Activated T-cell treated with anti-CD3 and anti-CD28 coated beads, Interleukin-2, amount 50 U/mL, for 72 hours (primary cell): ENCODE measurements at regions not wholly inside any gene's neighbourhood (a gene's known extent, or its start where the extent isn't known, plus 50 kb on each side); places are given as distances from the start of the nearest gene placed in this dataset.

ENCODE experiments used
- ATAC-seq, 2 donors: fragments of 150-1000 bp; cut with Tn5 transposase; replicated peaks in 1 of 2; 2 replicates each; pipeline ENCODE4 v1.10.0; 2021; ENCODE audit warnings: moderate library complexity in 2 of 2, mild to moderate bottlenecking in 1 of 2
- DNase-seq, 2 donors: peaks; one replicate each; pipeline ENCODE4 v3.0.0; 2021 to 2022; ENCODE audit warnings: mixed read lengths in 1 of 2
- H3K27ac Mint-ChIP-seq: one replicate; pipeline ENCODE4 v1.8.0; 2022; ENCODE audit warnings: mild to moderate bottlenecking, moderate library complexity, mixed read lengths
- H3K27me3 Mint-ChIP-seq: one replicate; pipeline ENCODE4 v1.8.0; 2022; ENCODE audit warnings: low read depth, mixed read lengths
- H3K36me3 Mint-ChIP-seq, 2 donors: one replicate each; pipeline ENCODE4 v1.8.0; 2022; ENCODE audit warnings: mixed read lengths in 2 of 2, mild to moderate bottlenecking in 1 of 2; ENCODE audit not compliant: insufficient read depth in 2 of 2
- H3K4me1 Mint-ChIP-seq: one replicate; pipeline ENCODE4 v1.8.0; 2022; ENCODE audit warnings: low read depth, mixed read lengths
- H3K4me3 Mint-ChIP-seq, 2 donors: one replicate each; pipeline ENCODE4 v1.8.0; 2022; ENCODE audit warnings: mild to moderate bottlenecking in 2 of 2, mixed read lengths in 2 of 2, moderate library complexity in 2 of 2
- H3K9me3 Mint-ChIP-seq, 2 donors: one replicate each; pipeline ENCODE4 v1.8.0; 2022; ENCODE audit warnings: mixed read lengths in 2 of 2

DNA sequence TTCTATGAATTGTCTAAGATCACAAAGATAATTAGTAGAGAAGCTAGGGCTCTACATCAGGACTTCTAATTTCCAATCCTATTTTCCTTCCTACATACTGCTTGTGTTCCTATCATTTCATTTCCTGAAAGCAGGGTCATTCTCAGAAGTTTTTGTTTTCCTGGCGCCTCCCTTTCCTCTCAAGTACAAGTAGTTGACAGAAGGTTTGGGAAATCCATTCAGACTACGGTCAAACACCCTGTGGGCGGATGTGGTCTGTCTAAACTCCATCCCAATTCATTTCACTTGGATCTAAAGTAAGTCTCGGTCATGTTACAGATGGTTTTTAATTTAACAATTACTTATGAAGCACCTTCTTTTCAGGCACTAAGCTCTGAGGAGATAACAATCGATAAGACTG lies 221.4 kb downstream of the MTERF1 start:
- peaks cover 5% of the 10 kb centered on the region for H3K27me3 Mint-ChIP-seq
- no peaks in the 10 kb centered on the region for H3K9me3 Mint-ChIP-seq
- H3K36me3 Mint-ChIP-seq = no peaks in the 10 kb centered on the region
- peak overlapping the region; percentile 1 for H3K27ac Mint-ChIP-seq
- H3K4me1 Mint-ChIP-seq = peaks cover 6% of the 10 kb centered on the region
- DNase-seq (no peak), ATAC-seq (no peak)
- H3K4me3 Mint-ChIP-seq = no peak overlapping the region

DNA sequence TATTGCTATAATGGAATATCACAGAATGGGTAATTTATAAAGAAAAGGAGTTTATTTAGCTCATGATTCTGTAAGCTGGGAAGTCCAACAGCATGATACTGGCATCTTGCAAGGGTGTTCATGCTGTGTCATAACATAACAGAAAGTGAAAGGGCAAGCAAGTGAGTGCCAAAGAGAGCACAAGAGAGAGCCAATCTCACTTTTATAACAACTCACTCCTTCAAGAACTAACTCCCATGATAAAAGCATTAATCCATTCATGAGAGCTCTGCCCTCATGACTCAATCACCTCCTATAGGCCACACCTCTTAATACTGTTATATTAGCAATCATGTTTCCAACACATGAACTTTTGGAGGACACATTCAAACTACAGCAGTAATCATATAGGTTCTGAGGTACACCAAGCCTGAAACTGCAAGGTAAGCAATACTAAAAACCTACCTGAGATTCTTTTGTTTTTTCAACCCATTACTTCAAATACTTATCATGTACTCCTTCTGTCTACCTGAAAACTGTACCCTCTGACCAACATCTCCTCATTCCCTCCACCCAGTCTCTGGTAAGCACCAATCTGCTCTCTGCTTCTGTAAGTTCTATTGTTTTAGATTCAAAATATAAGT lies 219.7 kb downstream of the MTERF1 start:
- DNase-seq = no peak
- H3K4me3 Mint-ChIP-seq = no peak overlapping the region
- no peaks in the 10 kb centered on the region for H3K36me3 Mint-ChIP-seq
- peaks cover 6% of the 10 kb centered on the region for H3K4me1 Mint-ChIP-seq
- no peaks in the 10 kb centered on the region for H3K9me3 Mint-ChIP-seq
- H3K27ac Mint-ChIP-seq = no peak overlapping the region
- no peaks in the 10 kb centered on the region for H3K27me3 Mint-ChIP-seq
- peak; percentile 48 to 60 for ATAC-seq

DNA sequence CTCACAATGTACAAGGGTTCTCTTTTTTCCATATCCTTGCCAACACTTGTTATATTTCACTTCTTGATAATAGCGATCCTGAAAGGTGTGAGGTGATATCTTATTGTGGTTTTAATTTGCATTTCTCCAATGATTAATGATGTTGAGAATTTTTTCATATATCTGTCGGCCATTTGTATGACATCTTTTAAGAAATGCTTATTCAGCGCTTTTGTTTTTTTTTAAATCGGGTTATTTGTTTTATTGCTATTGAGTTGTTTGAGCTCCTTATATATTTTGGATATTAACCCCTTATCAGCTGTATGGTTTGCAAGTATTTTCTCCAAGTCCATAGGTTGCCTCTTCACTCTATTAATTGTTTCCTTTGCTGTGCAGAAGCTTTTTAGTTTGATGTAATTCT lies 218.8 kb downstream of the MTERF1 start:
- H3K27me3 Mint-ChIP-seq = no peaks in the 10 kb centered on the region
- DNase-seq (no peak), ATAC-seq (no peak)
- H3K36me3 Mint-ChIP-seq = no peaks in the 10 kb centered on the region
- H3K27ac Mint-ChIP-seq = no peak overlapping the region
- H3K9me3 Mint-ChIP-seq = no peaks in the 10 kb centered on the region
- H3K4me1 Mint-ChIP-seq = peaks cover 6% of the 10 kb centered on the region
- H3K4me3 Mint-ChIP-seq = no peak overlapping the region

DNA sequence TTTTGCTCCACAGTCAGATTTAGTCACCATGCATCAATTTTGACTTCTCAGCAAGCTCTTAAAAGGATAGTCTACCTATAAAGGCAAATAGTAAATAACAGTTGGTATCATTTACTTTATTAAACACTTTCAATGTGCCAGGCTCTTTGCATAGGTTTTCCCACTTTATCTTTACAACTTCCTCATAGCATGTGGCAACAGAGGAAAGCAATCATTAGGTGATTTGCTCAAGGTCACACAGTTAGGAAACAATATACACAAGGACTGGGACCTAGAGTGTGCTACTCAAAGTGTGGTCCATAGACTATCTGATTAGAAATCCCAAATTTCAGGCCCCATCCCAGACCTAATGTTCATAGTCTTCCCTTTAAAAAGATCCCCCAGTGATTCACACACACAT lies 212.3 kb downstream of the MTERF1 start:
- Mint-ChIP-seq H3K4me3 (no peak overlapping the region), H3K36me3 (no peaks in the 10 kb centered on the region), H3K27ac (no peak overlapping the region), H3K27me3 (no peaks in the 10 kb centered on the region), H3K9me3 (peaks cover 0 to 2% of the 10 kb centered on the region in 2 donors), H3K4me1 (no peaks in the 10 kb centered on the region)
- DNase-seq = no peak
- ATAC-seq = no peak

DNA sequence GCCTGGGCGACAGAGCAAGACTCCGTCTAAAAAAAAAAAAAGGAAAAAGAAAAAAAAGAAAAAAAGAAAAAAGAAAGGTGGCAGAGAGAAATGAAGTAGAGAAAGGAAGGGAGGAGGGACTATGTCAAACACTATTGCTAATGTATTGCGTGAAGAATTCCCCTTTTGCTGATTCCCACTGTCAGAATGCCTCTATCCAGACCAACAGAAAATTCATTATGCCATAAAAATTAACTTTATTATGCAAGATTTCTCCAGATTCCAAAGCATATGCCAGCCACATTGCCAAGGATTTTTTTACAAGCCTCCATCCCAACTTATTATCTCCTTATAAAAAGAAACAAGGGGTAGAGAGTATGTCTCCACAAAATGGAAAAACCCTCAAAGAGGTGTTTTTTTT lies 209.3 kb downstream of the MTERF1 start:
- ATAC-seq = no peak
- Mint-ChIP-seq H3K36me3 (no peaks in the 10 kb centered on the region), H3K4me3 (no peak overlapping the region), H3K4me1 (no peaks in the 10 kb centered on the region), H3K27me3 (no peaks in the 10 kb centered on the region), H3K27ac (no peak overlapping the region), H3K9me3 (peaks cover 0 to 2% of the 10 kb centered on the region in 2 donors)
- DNase-seq = no peak

DNA sequence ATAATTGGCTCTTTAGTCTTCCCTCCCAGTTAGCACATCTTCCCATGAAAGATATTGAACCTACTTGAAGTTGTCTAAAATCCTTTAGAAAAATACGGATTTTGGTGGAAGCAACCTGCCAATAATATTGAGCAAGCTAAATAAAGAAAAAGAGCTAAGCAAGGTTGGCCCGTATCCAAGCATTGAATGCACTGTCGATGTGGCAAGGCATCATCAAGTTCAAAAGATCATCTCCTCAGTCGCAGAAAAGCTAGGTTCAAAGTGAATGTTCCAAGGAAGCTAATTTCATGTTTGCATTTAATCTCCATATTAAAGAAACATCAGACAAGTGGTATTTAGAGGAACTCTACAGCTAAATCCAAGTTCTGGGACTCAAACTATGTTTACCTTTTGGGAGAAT lies 206.0 kb downstream of the MTERF1 start:
- Mint-ChIP-seq H3K4me1 (no peaks in the 10 kb centered on the region), H3K36me3 (no peaks in the 10 kb centered on the region), H3K9me3 (peaks cover 0 to 4% of the 10 kb centered on the region in 2 donors), H3K27ac (no peak overlapping the region), H3K4me3 (no peak overlapping the region), H3K27me3 (no peaks in the 10 kb centered on the region)
- ATAC-seq (no peak), DNase-seq (no peak)

DNA sequence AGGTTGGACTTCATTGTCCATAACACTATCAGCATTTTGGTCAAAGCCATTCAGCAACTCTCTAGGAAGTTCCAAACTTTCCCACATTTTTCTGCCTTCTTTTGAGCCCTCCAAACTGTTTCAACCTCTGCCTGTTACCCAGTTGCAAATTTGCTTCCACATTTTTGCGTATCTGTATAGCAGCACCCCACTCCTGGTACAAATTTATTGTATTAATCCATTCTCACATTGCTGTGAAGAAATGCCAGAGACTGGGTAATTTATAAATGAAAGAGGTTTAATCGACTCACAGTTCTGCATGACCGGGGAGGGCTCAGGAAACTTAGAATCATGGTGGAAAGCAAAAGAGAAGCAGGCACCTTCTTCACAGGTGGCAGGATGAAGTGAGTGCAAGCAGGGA lies 198.8 kb downstream of the MTERF1 start:
- DNase-seq (no peak), ATAC-seq (no peak)
- Mint-ChIP-seq H3K27me3 (no peaks in the 10 kb centered on the region), H3K4me3 (no peak overlapping the region), H3K27ac (no peak overlapping the region), H3K36me3 (peaks cover 5 to 12% of the 10 kb centered on the region in 2 donors), H3K9me3 (peaks cover 12 to 18% of the 10 kb centered on the region in 2 donors), H3K4me1 (no peaks in the 10 kb centered on the region)

DNA sequence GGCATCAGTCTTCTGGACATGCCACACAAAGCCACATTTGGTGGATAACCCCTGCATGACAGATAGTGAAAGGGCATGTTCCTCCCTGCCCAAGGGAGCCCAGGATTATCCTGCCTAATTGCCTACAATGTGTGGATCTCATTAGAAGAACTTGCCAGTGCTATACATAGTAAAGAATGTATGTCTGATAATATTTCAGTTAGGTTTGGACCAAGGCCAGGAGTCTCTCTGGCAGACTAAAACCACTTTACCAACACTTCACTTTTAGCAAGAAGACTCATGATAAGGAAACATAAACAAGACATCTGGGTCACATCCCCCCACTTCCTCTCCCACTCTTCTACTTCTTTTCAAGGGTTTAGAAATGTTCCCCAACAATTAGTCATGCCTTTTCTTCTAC lies 196.7 kb downstream of the MTERF1 start:
- Mint-ChIP-seq H3K27me3 (no peaks in the 10 kb centered on the region), H3K36me3 (peaks cover 5 to 12% of the 10 kb centered on the region in 2 donors), H3K9me3 (peaks cover 12 to 18% of the 10 kb centered on the region in 2 donors), H3K4me1 (no peaks in the 10 kb centered on the region), H3K27ac (no peak overlapping the region), H3K4me3 (no peak overlapping the region)
- ATAC-seq (no peak), DNase-seq (no peak)

DNA sequence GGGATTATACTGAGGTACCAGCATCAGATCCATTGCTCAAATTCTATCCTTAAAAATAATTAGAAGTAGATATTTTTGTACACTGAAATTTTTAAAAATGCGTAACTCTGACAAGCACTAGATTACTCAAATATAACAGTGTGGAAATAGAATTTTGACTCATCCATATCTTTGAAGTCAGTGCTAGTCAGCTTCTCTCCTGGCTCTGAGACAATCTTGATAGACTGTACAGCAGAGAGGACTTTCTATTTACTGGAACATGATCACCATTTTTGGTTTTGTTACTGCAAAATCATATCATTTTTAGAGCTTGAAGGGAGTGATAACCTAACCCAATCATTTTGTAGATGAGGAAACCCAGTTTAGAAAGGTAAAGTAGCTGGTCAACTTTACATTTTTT lies 195.0 kb downstream of the MTERF1 start:
- no peak overlapping the region for H3K4me3 Mint-ChIP-seq
- ATAC-seq (no peak), DNase-seq (no peak)
- H3K36me3 Mint-ChIP-seq = peaks cover 3 to 5% of the 10 kb centered on the region in 2 donors
- no peak overlapping the region for H3K27ac Mint-ChIP-seq
- no peaks in the 10 kb centered on the region for H3K4me1 Mint-ChIP-seq
- no peaks in the 10 kb centered on the region for H3K27me3 Mint-ChIP-seq
- H3K9me3 Mint-ChIP-seq = peaks cover 5 to 9% of the 10 kb centered on the region in 2 donors

DNA sequence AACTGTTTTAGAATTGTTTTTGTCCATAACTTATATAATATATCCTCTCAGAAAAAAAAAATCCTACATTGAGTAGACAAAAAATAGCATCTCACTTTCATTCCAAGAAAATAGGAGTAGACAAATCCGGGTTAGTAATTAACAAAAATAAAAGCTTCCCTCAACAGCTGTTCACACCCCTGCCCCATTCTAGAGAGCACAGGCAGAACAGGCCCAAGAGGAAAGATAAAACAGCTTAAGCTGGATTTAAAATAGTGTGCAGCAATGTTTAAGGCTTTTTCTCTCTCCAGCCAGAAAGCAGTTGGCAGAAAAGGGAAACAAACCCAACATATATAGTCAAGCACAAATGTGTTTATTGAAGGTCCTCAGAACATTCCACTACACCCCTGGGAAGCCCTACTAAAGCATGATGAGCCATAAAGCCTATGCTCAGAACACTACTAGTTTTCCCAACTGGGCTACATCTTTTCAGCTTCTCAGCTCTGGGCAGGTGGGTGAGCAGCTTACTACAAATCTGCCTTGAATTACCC lies 189.9 kb downstream of the MTERF1 start:
- H3K4me3 Mint-ChIP-seq = no peak overlapping the region
- H3K4me1 Mint-ChIP-seq = no peaks in the 10 kb centered on the region
- no peaks in the 10 kb centered on the region for H3K9me3 Mint-ChIP-seq
- no peak for ATAC-seq
- H3K36me3 Mint-ChIP-seq = no peaks in the 10 kb centered on the region
- no peaks in the 10 kb centered on the region for H3K27me3 Mint-ChIP-seq
- DNase-seq = no peak
- H3K27ac Mint-ChIP-seq = no peak overlapping the region

DNA sequence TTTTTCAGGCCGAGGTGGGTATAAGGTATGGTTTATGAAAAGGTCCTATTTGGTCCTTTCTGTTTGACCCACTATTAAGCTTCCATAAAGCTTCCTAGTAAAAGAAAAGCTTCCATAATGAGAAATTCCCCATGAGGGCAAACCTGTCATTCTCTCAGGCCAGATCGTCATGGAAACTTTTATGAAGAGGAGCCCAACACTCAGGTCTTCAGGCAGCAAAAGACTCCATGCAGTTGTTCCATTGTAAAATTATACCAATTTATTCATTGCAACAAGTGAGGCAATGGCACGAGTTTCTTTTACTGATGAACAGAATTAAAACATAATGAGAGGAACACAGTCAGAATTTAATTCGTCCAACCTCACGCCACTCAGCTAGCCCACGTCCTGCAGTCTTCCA lies 188.6 kb downstream of the MTERF1 start:
- Mint-ChIP-seq H3K36me3 (no peaks in the 10 kb centered on the region), H3K9me3 (no peaks in the 10 kb centered on the region), H3K4me1 (no peaks in the 10 kb centered on the region), H3K27ac (no peak overlapping the region), H3K27me3 (no peaks in the 10 kb centered on the region), H3K4me3 (no peak overlapping the region)
- no peak for DNase-seq
- ATAC-seq = no peak

DNA sequence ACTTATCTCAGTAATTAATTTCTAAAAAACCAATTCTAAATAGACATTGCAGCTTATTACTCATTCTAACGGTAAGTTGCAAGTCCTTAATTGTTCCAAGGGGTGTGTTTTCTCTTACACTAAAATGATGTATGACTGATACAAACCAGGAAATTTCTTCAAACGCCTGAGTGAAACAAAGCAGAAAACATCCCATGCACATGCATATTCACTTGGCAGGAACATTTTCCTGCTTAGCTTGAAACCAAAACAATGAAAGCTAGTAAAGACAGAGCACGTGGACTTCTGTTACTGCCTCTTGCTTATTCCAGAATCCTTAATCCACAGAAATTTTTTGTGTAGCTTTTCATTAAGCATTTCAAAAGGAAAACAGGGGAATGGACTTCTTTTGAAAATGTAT lies 187.7 kb downstream of the MTERF1 start:
- Mint-ChIP-seq H3K27me3 (no peaks in the 10 kb centered on the region), H3K9me3 (no peaks in the 10 kb centered on the region), H3K4me1 (no peaks in the 10 kb centered on the region), H3K4me3 (no peak overlapping the region), H3K27ac (no peak overlapping the region), H3K36me3 (no peaks in the 10 kb centered on the region)
- ATAC-seq (no peak), DNase-seq (no peak)

DNA sequence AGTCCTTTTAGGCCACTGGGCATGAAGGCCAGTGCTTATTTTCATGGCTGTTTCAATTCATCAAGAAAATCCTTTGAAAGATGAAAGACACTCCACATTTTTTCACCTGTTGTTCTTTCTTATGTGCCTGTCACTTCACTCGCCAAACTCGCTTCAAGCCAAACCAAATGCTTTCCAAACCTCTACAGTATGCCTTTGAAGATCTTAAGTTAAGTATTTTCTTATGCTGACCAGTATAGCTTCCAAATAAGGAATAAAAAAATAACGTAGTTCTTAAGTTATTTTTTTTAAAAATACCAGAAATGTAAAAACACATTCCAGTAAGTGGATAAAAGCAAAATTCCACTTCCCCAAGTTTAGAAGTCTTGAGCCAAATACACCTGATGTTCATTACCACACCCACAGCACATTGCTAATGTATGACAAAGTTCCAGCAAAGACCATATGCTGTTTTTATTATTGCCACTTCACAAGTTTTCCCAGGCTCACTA lies 186.1 kb downstream of the MTERF1 start:
- no peak for DNase-seq
- Mint-ChIP-seq H3K27me3 (no peaks in the 10 kb centered on the region), H3K9me3 (peaks cover 5 to 6% of the 10 kb centered on the region in 2 donors), H3K4me1 (no peaks in the 10 kb centered on the region), H3K4me3 (no peak overlapping the region), H3K27ac (no peak overlapping the region), H3K36me3 (peaks cover 1 to 7% of the 10 kb centered on the region in 2 donors)
- ATAC-seq = no peak

DNA sequence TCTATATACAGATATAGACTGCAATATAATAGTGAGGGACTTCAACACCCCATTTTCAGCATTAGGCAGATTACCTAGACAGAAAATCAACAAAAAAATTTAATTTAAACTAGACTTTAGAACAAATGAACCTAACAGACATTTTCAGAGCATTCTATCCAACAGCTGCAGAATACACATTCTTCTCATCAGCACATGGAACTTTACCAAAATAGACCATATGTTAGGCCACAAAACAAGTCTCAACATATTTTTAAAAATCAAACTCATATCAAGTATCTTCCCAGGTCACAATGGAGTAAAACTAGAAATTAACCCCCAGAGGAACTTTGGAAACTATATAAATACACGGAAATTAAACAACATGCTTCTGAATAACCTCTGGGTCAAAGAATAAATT lies 169.6 kb downstream of the MTERF1 start:
- Mint-ChIP-seq H3K27me3 (no peaks in the 10 kb centered on the region), H3K9me3 (peaks cover 11 to 24% of the 10 kb centered on the region in 2 donors), H3K4me1 (no peaks in the 10 kb centered on the region), H3K4me3 (no peak overlapping the region), H3K27ac (no peak overlapping the region), H3K36me3 (peaks cover 4 to 5% of the 10 kb centered on the region in 2 donors)
- ATAC-seq (no peak), DNase-seq (no peak)
